Spleen (tissue), 11 donors: ENCODE measurements at regions not wholly inside any gene's neighbourhood (a gene's known extent, or its start where the extent isn't known, plus 50 kb on each side); places are given as distances from the start of the nearest gene placed in this dataset.

Experiments used
- DNase-seq: peaks from one replicate; pipeline ENCODE4 v3.0.0-alpha.2; 2020
- H3K27ac ChIP-seq, 8 donors: fragments of 200-600 bp; sonication (generic) in 7 of 8; 1 replicate in 4 of 8; 2 replicates in 4 of 8; pipeline versions ENCODE4 v1.5.0 to v1.8.0; 2016 to 2021; ENCODE audit warnings: inconsistent platforms in 4 of 8, mild to moderate bottlenecking in 4 of 8, moderate library complexity in 1 of 8
- H3K27me3 ChIP-seq, 7 donors: fragments of 200-600 bp; sonication (generic) in 6 of 7; replicated peaks in 1 of 7; 1 replicate in 4 of 7; 2 replicates in 3 of 7; pipeline versions ENCODE4 v1.5.0 to v1.8.0; 2016 to 2021; ENCODE audit warnings: inconsistent platforms in 3 of 7, mild to moderate bottlenecking in 1 of 7
- H3K36me3 ChIP-seq, 6 donors: fragments of 200-600 bp; sonication (generic) in 5 of 6; 1 replicate in 4 of 6; 2 replicates in 2 of 6; pipeline versions ENCODE4 v1.5.0 to v1.8.0; 2016 to 2021; ENCODE audit warnings: inconsistent platforms in 2 of 6
- H3K4me1 ChIP-seq, 6 donors: fragments of 200-600 bp; sonication (generic) in 5 of 6; 1 replicate in 3 of 6; 2 replicates in 3 of 6; pipeline versions ENCODE4 v1.5.0 to v1.8.0; 2016 to 2021; ENCODE audit warnings: inconsistent platforms in 3 of 6
- H3K4me3 ChIP-seq, 8 donors: fragments of 200-600 bp; sonication (generic) in 7 of 8; 1 replicate in 4 of 8; 2 replicates in 4 of 8; pipeline versions ENCODE4 v1.5.0 to v1.8.0; 2016 to 2021; ENCODE audit warnings: inconsistent platforms in 4 of 8, mild to moderate bottlenecking in 4 of 8, moderate library complexity in 2 of 8
- H3K9me3 ChIP-seq, 8 donors: fragments of 200-600 bp; sonication (generic) in 7 of 8; 1 replicate in 4 of 8; 2 replicates in 4 of 8; pipeline versions ENCODE4 v1.5.0 to v1.8.0; 2016 to 2021; ENCODE audit warnings: inconsistent platforms in 4 of 8
- POLR2A ChIP-seq, 3 donors: fragments of 450-650 bp; IDR thresholded peaks; one replicate each; pipeline ENCODE4 v1.5.1; 2017; ENCODE audit warnings: antibody characterized with exemption in 3 of 3, mild to moderate bottlenecking in 1 of 3
- POLR2AphosphoS5 ChIP-seq, 3 donors: sonication (generic); formaldehyde crosslinking; IDR thresholded peaks; one replicate each; pipeline ENCODE4 v1.5.1; 2017; ENCODE audit warnings: antibody characterized with exemption in 3 of 3
- WGBS, 5 donors: extraction: QIAGEN DNeasy Blood & Tissue Kit in 3 of 5; methylation state at CpG; one replicate each; pipeline versions ENCODE4 v1.1.5 to v1.1.7; 2013 to 2018; 5-methylcytosine and 5-hydroxymethylcytosine counted together
- intact Hi-C: fragments of 100-400 bp; cut with DNase I; formaldehyde crosslinking; loops from one replicate; pipeline ENCODE4 v1.15.0; 2023; ENCODE audit warnings: low total_unique reads
- TF ChIP-seq, protein P1 (sequence below), 11 experiments: fragments of 200-600 bp in 7 of 11; fragments of 450-650 bp in 4 of 11; sonication (generic) in 4 of 11; IDR thresholded peaks in 8 of 11; conservative IDR thresholded peaks in 3 of 11; 1 replicate in 7 of 11; 2 replicates in 4 of 11; pipeline versions ENCODE4 v1.4.0 to v1.8.0; 2016 to 2021; ENCODE audit warnings: antibody characterized with exemption in 11 of 11, inconsistent platforms in 4 of 11, mild to moderate bottlenecking in 1 of 11
- donor health status: healthy with polysubstance abuse.
- donor health status: DM: no; HTN: no; CAD: no; lungs with moderate emphysema.
- donor health status: DM: no; HTN: no; CAD: no.
- donor health status: Bipolar disorder and iron deficiency.
- donor health status: healthy.
- donor health status: DM: no; HTN: no; CAD: no.
- donor health status: DM: yes; HTN: yes; CAD: no.

DNA sequence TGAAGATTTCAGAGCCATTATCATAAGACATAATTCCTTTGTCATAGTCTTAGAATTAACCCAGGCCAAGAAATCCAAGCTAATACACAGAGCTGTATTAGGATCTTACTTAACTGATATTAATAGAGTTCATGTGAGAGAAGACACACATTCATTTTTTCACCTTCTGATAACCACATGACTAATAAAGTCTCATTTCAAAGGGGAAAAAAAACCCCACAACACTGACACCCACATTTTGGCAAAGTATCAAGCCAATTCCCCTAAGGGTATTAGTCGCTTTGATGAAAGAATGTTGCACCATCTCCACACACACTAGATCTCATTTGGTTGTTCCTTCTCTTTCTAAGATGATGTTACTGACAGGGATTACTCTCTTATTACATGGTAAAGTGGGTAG lies 344.4 kb upstream of the ESRRG start:
- 57 to 90% (median 67%) methylated on average over 1 of the region's 1 CpG for WGBS, 5 donors
- intact Hi-C loops = no loop called here
- H3K4me1 ChIP-seq = no peaks in the 10 kb centered on the region
- H3K9me3 ChIP-seq = no peaks in the 10 kb centered on the region
- no peak overlapping the region for H3K27ac ChIP-seq
- no peaks in the 10 kb centered on the region for H3K27me3 ChIP-seq
- H3K36me3 ChIP-seq = no peaks in the 10 kb centered on the region
- DNase-seq = no peak
- TF ChIP-seq POLR2A (IDR thresholded peaks at IDR 0.05) (no peak), POLR2AphosphoS5 (IDR thresholded peaks at IDR 0.05) (no peak)
- TF ChIP-seq, protein P1, sequence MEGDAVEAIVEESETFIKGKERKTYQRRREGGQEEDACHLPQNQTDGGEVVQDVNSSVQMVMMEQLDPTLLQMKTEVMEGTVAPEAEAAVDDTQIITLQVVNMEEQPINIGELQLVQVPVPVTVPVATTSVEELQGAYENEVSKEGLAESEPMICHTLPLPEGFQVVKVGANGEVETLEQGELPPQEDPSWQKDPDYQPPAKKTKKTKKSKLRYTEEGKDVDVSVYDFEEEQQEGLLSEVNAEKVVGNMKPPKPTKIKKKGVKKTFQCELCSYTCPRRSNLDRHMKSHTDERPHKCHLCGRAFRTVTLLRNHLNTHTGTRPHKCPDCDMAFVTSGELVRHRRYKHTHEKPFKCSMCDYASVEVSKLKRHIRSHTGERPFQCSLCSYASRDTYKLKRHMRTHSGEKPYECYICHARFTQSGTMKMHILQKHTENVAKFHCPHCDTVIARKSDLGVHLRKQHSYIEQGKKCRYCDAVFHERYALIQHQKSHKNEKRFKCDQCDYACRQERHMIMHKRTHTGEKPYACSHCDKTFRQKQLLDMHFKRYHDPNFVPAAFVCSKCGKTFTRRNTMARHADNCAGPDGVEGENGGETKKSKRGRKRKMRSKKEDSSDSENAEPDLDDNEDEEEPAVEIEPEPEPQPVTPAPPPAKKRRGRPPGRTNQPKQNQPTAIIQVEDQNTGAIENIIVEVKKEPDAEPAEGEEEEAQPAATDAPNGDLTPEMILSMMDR (IDR thresholded peaks at IDR 0.05 in 8 of 11, conservative IDR thresholded peaks at IDR 0.05 in 3 of 11) = no peak
- no peak overlapping the region for H3K4me3 ChIP-seq

DNA sequence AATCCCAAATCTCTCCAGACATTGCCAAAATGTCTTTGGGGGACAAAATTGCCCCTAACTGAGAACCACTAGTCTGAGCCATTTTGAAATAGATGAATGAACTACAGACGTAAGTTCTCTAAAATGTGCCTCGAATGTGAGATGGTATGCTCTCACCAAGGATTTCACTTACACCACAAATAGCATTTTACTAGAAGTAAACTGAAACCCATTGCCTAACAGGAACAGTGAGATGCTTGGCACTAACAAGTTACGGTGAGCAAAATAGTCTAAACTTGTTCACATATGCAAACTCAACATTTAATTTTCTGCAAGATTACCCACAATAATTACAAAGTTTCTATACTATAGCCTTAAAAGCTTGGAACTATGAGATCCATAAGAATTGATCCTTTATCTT lies 343.6 kb upstream of the ESRRG start:
- no peak overlapping the region for H3K27ac ChIP-seq
- DNase-seq = no peak
- no peak for TF ChIP-seq POLR2A (IDR thresholded peaks at IDR 0.05)
- no peak for TF ChIP-seq POLR2AphosphoS5 (IDR thresholded peaks at IDR 0.05)
- TF ChIP-seq, protein P1 (IDR thresholded peaks at IDR 0.05 in 8 of 11, conservative IDR thresholded peaks at IDR 0.05 in 3 of 11) = no peak
- no peak overlapping the region for H3K4me3 ChIP-seq
- 85 to 91% (median 89%) methylated on average over 3 of the region's 3 CpGs for WGBS, 5 donors
- intact Hi-C loops = no loop called here
- H3K9me3 ChIP-seq = no peaks in the 10 kb centered on the region
- no peaks in the 10 kb centered on the region for H3K36me3 ChIP-seq
- no peaks in the 10 kb centered on the region for H3K27me3 ChIP-seq
- no peaks in the 10 kb centered on the region for H3K4me1 ChIP-seq

GRCh38 chr1:217063172-217063908 lies 340.1 kb upstream of the ESRRG start:
- Histone ChIP-seq H3K27ac (no peak overlapping the region), H3K27me3 (no peaks in the 10 kb centered on the region), H3K4me1 (no peaks in the 10 kb centered on the region), H3K9me3 (no peaks in the 10 kb centered on the region), H3K36me3 (no peaks in the 10 kb centered on the region), H3K4me3 (no peak overlapping the region)
- WGBS, 5 donors = 58 to 74% (median 70%) methylated on average over 6 of the region's 6 CpGs
- DNase-seq = no peak
- intact Hi-C loops = no loop called here
- TF ChIP-seq, protein P1 (IDR thresholded peaks at IDR 0.05 in 8 of 11, conservative IDR thresholded peaks at IDR 0.05 in 3 of 11) = no peak
- TF ChIP-seq POLR2A (IDR thresholded peaks at IDR 0.05) (no peak), POLR2AphosphoS5 (IDR thresholded peaks at IDR 0.05) (no peak)

DNA sequence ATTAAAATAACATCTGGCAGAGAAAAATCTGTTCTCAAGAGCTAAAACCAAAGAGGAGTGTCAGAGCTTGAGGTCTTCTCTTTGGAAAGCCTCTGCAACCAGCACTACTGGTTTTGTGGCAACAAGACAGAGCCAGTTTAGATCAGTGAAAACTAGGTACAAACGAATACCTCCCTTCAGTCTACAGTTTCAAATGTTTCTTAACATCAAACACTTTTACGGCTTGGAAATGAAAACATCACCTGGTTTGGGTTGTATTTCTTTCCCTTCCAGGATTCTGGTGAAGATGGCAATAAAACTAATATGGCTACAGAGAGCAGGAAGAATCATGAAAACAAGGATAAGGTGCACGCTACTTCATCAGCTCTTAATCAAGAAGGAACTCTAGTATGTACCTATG lies 339.4 kb upstream of the ESRRG start:
- Histone ChIP-seq H3K27me3 (no peaks in the 10 kb centered on the region), H3K4me3 (no peak overlapping the region), H3K36me3 (no peaks in the 10 kb centered on the region), H3K27ac (no peak overlapping the region), H3K4me1 (no peaks in the 10 kb centered on the region), H3K9me3 (peaks cover 0 to 3% (median 0%) of the 10 kb centered on the region in 8 donors)
- DNase-seq = no peak
- 74 to 83% (median 78%) methylated on average over 3 of the region's 3 CpGs for WGBS, 5 donors
- TF ChIP-seq POLR2A (IDR thresholded peaks at IDR 0.05) (no peak), POLR2AphosphoS5 (IDR thresholded peaks at IDR 0.05) (no peak)
- TF ChIP-seq, protein P1 (IDR thresholded peaks at IDR 0.05 in 8 of 11, conservative IDR thresholded peaks at IDR 0.05 in 3 of 11) = no peak
- intact Hi-C loops = no loop called here
